Fibroblast of skin of back (primary cell): ENCODE measurements at regions not wholly inside any gene's neighbourhood (a gene's known extent, or its start where the extent isn't known, plus 50 kb on each side); places are given as distances from the start of the nearest gene placed in this dataset.
"Not testable (repeated sequence)": the region's sequence is repeated elsewhere in the genome, so short reads cannot be mapped to it uniquely, and the experiment has no call there.

ENCODE experiments used
- DNase-seq: peaks from one replicate; pipeline ENCODE4 v3.0.0-alpha.2; 2013

GRCh38 chr2:35794796-35795450, 560.7 kb upstream of the CRIM1 start:
- DNase-seq: no peak

GRCh38 chr2:35790292-35790691, 565.3 kb upstream of the CRIM1 start:
- no peak for DNase-seq

GRCh38 chr2:35788543-35788942, 567.0 kb upstream of the CRIM1 start:
- no peak for DNase-seq

- DNase-seq: no peak
Measured at GRCh38 chr2:35787302-35788031, 568.1 kb upstream of the CRIM1 start.

- no peak for DNase-seq
Measured at GRCh38 chr2:35785564-35785963, 570.0 kb upstream of the CRIM1 start.

GRCh38 chr2:35784777-35785176, 570.8 kb upstream of the CRIM1 start:
- no peak for DNase-seq

- no peak for DNase-seq
Measured at GRCh38 chr2:35783723-35784122, 571.9 kb upstream of the CRIM1 start.

GRCh38 chr2:35741556-35741955, 614.0 kb upstream of the CRIM1 start:
- DNase-seq: no peak

GRCh38 chr2:35731674-35732073, 623.9 kb upstream of the CRIM1 start:
- no peak for DNase-seq

GRCh38 chr2:35714883-35715282, 640.7 kb upstream of the CRIM1 start:
- DNase-seq: peak; percentile 5

- DNase-seq: no peak
Measured at GRCh38 chr2:35708411-35708923, 647.1 kb upstream of the CRIM1 start.

- DNase-seq: no peak
Measured at GRCh38 chr2:35688309-35688708, 667.3 kb upstream of the CRIM1 start.

- DNase-seq: no peak
Measured at GRCh38 chr2:35651688-35652323, 703.8 kb upstream of the CRIM1 start.

GRCh38 chr2:35614640-35615039, 740.9 kb upstream of the CRIM1 start:
- no peak for DNase-seq

GRCh38 chr2:35606394-35606793, 749.2 kb upstream of the CRIM1 start:
- DNase-seq: no peak

GRCh38 chr2:35598310-35598709, 757.3 kb upstream of the CRIM1 start:
- no peak for DNase-seq

GRCh38 chr2:35591886-35592285, 763.7 kb upstream of the CRIM1 start:
- DNase-seq: peak; percentile 8

GRCh38 chr2:35585972-35586371, 769.6 kb upstream of the CRIM1 start:
- no peak for DNase-seq

- DNase-seq: no peak
Measured at GRCh38 chr2:35582637-35583036, 772.9 kb upstream of the CRIM1 start.

GRCh38 chr2:35580956-35581355, 774.6 kb upstream of the CRIM1 start:
- DNase-seq: no peak

- DNase-seq: not testable (repeated sequence)
Measured at GRCh38 chr2:35568574-35568973, 787.0 kb upstream of the CRIM1 start.

- no peak for DNase-seq
Measured at GRCh38 chr2:35562488-35562887, 793.1 kb upstream of the CRIM1 start.

- DNase-seq: peak; percentile 33
Measured at GRCh38 chr2:35548171-35548570, 807.4 kb upstream of the CRIM1 start.

GRCh38 chr2:35545301-35545700, 810.3 kb upstream of the CRIM1 start:
- no peak for DNase-seq
